Urinary bladder (tissue), 3 donors: ENCODE measurements at regions not wholly inside any gene's neighbourhood (a gene's known extent, or its start where the extent isn't known, plus 50 kb on each side); places are given as distances from the start of the nearest gene placed in this dataset.

Source experiments
- DNase-seq: peaks from one replicate; pipeline ENCODE4 v3.0.0-alpha.2; 2015; ENCODE audit errors: extremely low spot score
- H3K27ac ChIP-seq: one replicate; pipeline ENCODE4 v1.5.1; 2013; ENCODE audit warnings: low read depth, mild to moderate bottlenecking, moderate library complexity
- H3K36me3 ChIP-seq: one replicate; pipeline ENCODE4 v1.6.1; 2013; ENCODE audit warnings: mild to moderate bottlenecking, moderate library complexity; ENCODE audit not compliant: insufficient read depth
- H3K4me1 ChIP-seq: one replicate; pipeline ENCODE4 v1.6.1; 2013; ENCODE audit warnings: mild to moderate bottlenecking, moderate library complexity; ENCODE audit not compliant: insufficient read depth
- H3K4me3 ChIP-seq: one replicate; pipeline ENCODE4 v1.5.1; 2013; ENCODE audit warnings: low read depth, low read length
- WGBS: extraction: QIAGEN DNeasy Blood & Tissue Kit; methylation state at CpG from one replicate; pipeline ENCODE4 v1.1.7; 2013; 5-methylcytosine and 5-hydroxymethylcytosine counted together
- donor health status: healthy with polysubstance abuse.
- donor health status: healthy.

- H3K4me3 ChIP-seq, result no peak overlapping the region
- DNase-seq, result no peak
These were observed 136.8 kb downstream of the OLIG3 start for GRCh38 chr6:137357263-137357947.

GRCh38 chr6:137353842-137354397 is 134.7 kb upstream of the IFNGR1 start:
- Histone ChIP-seq H3K4me3 (no peak overlapping the region), H3K27ac (no peak overlapping the region), H3K4me1 (no peaks in the 10 kb centered on the region), H3K36me3 (no peaks in the 10 kb centered on the region)
- WGBS, result 92% methylated on average over 7 of the region's 7 CpGs
- DNase-seq, result no peak

More at GRCh38 chr6:137357263-137357947, 136.8 kb downstream of the OLIG3 start:
- no peaks in the 10 kb centered on the region for H3K36me3 ChIP-seq
- no peaks in the 10 kb centered on the region for H3K4me1 ChIP-seq
- H3K27ac ChIP-seq, result no peak overlapping the region
- 67% methylated on average over 14 of the region's 14 CpGs for WGBS

GRCh38 chr6:137353346-137353745 is 134.2 kb upstream of the IFNGR1 start:
- Histone ChIP-seq H3K4me3 (no peak overlapping the region), H3K27ac (no peak overlapping the region), H3K4me1 (no peaks in the 10 kb centered on the region), H3K36me3 (no peaks in the 10 kb centered on the region)
- DNase-seq, result no peak
- 58% methylated on average over 2 of the region's 2 CpGs for WGBS

- 38% methylated on average over 6 of the region's 6 CpGs for WGBS
These were observed 133.7 kb upstream of the IFNGR1 start for GRCh38 chr6:137352859-137353258.

GRCh38 chr6:137351890-137352289 is 132.7 kb upstream of the IFNGR1 start:
- Histone ChIP-seq H3K36me3 (no peaks in the 10 kb centered on the region), H3K27ac (no peak overlapping the region), H3K4me1 (no peaks in the 10 kb centered on the region), H3K4me3 (no peak overlapping the region)
- WGBS, result 90% methylated on average over 5 of the region's 5 CpGs
- DNase-seq, result no peak

More at GRCh38 chr6:137352859-137353258, 133.7 kb upstream of the IFNGR1 start:
- no peak for DNase-seq
- Histone ChIP-seq H3K4me3 (no peak overlapping the region), H3K36me3 (no peaks in the 10 kb centered on the region), H3K27ac (no peak overlapping the region), H3K4me1 (no peaks in the 10 kb centered on the region)

GRCh38 chr6:137350857-137351256 is 131.7 kb upstream of the IFNGR1 start:
- no peaks in the 10 kb centered on the region for H3K4me1 ChIP-seq
- no peaks in the 10 kb centered on the region for H3K36me3 ChIP-seq
- no peak for DNase-seq
- no peak overlapping the region for H3K4me3 ChIP-seq
- H3K27ac ChIP-seq, result no peak overlapping the region
- WGBS, result 89% methylated on average over 2 of the region's 2 CpGs

GRCh38 chr6:137349856-137350830 is 131.0 kb upstream of the IFNGR1 start:
- DNase-seq, result no peak
- 50% methylated on average over 11 of the region's 11 CpGs for WGBS

GRCh38 chr6:137348777-137349176 is 129.6 kb upstream of the IFNGR1 start:
- no peaks in the 10 kb centered on the region for H3K4me1 ChIP-seq
- H3K4me3 ChIP-seq, result no peak overlapping the region
- no peak overlapping the region for H3K27ac ChIP-seq
- H3K36me3 ChIP-seq, result no peaks in the 10 kb centered on the region
- WGBS, result 86% methylated on average over 3 of the region's 3 CpGs
- DNase-seq, result no peak

More at GRCh38 chr6:137349856-137350830, 131.0 kb upstream of the IFNGR1 start:
- Histone ChIP-seq H3K4me1 (no peaks in the 10 kb centered on the region), H3K27ac (no peak overlapping the region), H3K4me3 (no peak overlapping the region), H3K36me3 (no peaks in the 10 kb centered on the region)

GRCh38 chr6:137343241-137343640 is 124.1 kb upstream of the IFNGR1 start:
- Histone ChIP-seq H3K4me1 (no peaks in the 10 kb centered on the region), H3K36me3 (no peaks in the 10 kb centered on the region), H3K4me3 (no peak overlapping the region), H3K27ac (no peak overlapping the region)
- WGBS, result 85% methylated on average over 3 of the region's 3 CpGs
- no peak for DNase-seq

GRCh38 chr6:137342607-137343190 is 123.5 kb upstream of the IFNGR1 start:
- no peak for DNase-seq
- H3K36me3 ChIP-seq, result no peaks in the 10 kb centered on the region
- H3K27ac ChIP-seq, result no peak overlapping the region
- H3K4me3 ChIP-seq, result peak overlapping the region; percentile 26
- WGBS, result 13% methylated on average over 12 of the region's 12 CpGs
- no peaks in the 10 kb centered on the region for H3K4me1 ChIP-seq

- Histone ChIP-seq H3K4me3 (no peak overlapping the region), H3K4me1 (no peaks in the 10 kb centered on the region), H3K27ac (no peak overlapping the region), H3K36me3 (no peaks in the 10 kb centered on the region)
- DNase-seq, result no peak
- 46% methylated on average over 15 of the region's 15 CpGs for WGBS
These were observed 122.6 kb upstream of the IFNGR1 start for GRCh38 chr6:137341681-137342195.

GRCh38 chr6:137339929-137340559 is 120.9 kb upstream of the IFNGR1 start:
- no peaks in the 10 kb centered on the region for H3K4me1 ChIP-seq
- H3K27ac ChIP-seq, result no peak overlapping the region
- no peaks in the 10 kb centered on the region for H3K36me3 ChIP-seq
- DNase-seq, result no peak
- H3K4me3 ChIP-seq, result no peak overlapping the region
- WGBS, result 29% methylated on average over 5 of the region's 5 CpGs

GRCh38 chr6:137334884-137335283 is 115.7 kb upstream of the IFNGR1 start:
- WGBS, result 97% methylated on average over 3 of the region's 3 CpGs
- DNase-seq, result no peak
- Histone ChIP-seq H3K4me3 (no peak overlapping the region), H3K4me1 (no peaks in the 10 kb centered on the region), H3K27ac (no peak overlapping the region), H3K36me3 (no peaks in the 10 kb centered on the region)
